ENCODE measurements at regions not wholly inside any gene's neighbourhood (a gene's known extent, or its start where the extent isn't known, plus 50 kb on each side); places are given as distances from the start of the nearest gene placed in this dataset.

GRCh38 chr3:1552831-1553230, 460.0 kb downstream of the CNTN6 start:
- no peak for DNase-seq

GRCh38 chr3:1561427-1561826, 468.6 kb downstream of the CNTN6 start:
- DNase-seq, result no peak

GRCh38 chr3:1571736-1572135, 478.9 kb downstream of the CNTN6 start:
- DNase-seq, result no peak

- DNase-seq, result no peak
Observed at GRCh38 chr3:1576047-1576446, 483.2 kb downstream of the CNTN6 start.

- DNase-seq, result no peak
Observed at GRCh38 chr3:1578124-1578806, 485.4 kb downstream of the CNTN6 start.

GRCh38 chr3:1583044-1583443, 490.2 kb downstream of the CNTN6 start:
- no peak for DNase-seq

- DNase-seq, result no peak
Observed at GRCh38 chr3:1587426-1587825, 494.6 kb downstream of the CNTN6 start.

- DNase-seq, result no peak
Observed at GRCh38 chr3:1591327-1592028, 498.7 kb downstream of the CNTN6 start.

- no peak for DNase-seq
Observed at GRCh38 chr3:1594940-1595339, 502.1 kb downstream of the CNTN6 start.

- no peak for DNase-seq
Observed at GRCh38 chr3:1600206-1600605, 498.5 kb upstream of the CNTN4 start.

- DNase-seq, result no peak
Observed at GRCh38 chr3:1600700-1601418, 497.8 kb upstream of the CNTN4 start.

- DNase-seq, result no peak
Observed at GRCh38 chr3:1609416-1609815, 489.2 kb upstream of the CNTN4 start.

GRCh38 chr3:1611824-1612223, 486.8 kb upstream of the CNTN4 start:
- no peak for DNase-seq

GRCh38 chr3:1613962-1614361, 484.7 kb upstream of the CNTN4 start:
- no peak for DNase-seq

GRCh38 chr3:1616744-1617143, 481.9 kb upstream of the CNTN4 start:
- DNase-seq, result no peak

- DNase-seq, result no peak
Observed at GRCh38 chr3:1623896-1624295, 474.8 kb upstream of the CNTN4 start.

GRCh38 chr3:1632128-1632527, 466.5 kb upstream of the CNTN4 start:
- DNase-seq, result no peak

- DNase-seq, result no peak
Observed at GRCh38 chr3:1661839-1662238, 436.8 kb upstream of the CNTN4 start.

- no peak for DNase-seq
Observed at GRCh38 chr3:1664266-1664665, 434.4 kb upstream of the CNTN4 start.

GRCh38 chr3:1666865-1667264, 431.8 kb upstream of the CNTN4 start:
- DNase-seq, result no peak

- DNase-seq, result no peak
Observed at GRCh38 chr3:1677576-1678156, 421.0 kb upstream of the CNTN4 start.

- DNase-seq, result no peak
Observed at GRCh38 chr3:1692428-1692827, 406.2 kb upstream of the CNTN4 start.

- no peak for DNase-seq
Observed at GRCh38 chr3:1693145-1693544, 405.5 kb upstream of the CNTN4 start.
